H1 (cell line): ENCODE measurements at regions not wholly inside any gene's neighbourhood (a gene's known extent, or its start where the extent isn't known, plus 50 kb on each side); places are given as distances from the start of the nearest gene placed in this dataset.

ENCODE experiments used
- CTCF ChIA-PET: fragments of 300-600 bp; sonication (Branson Sonifier 250); formaldehyde crosslinking; loops from one replicate; lab custom pipeline; 2021; ENCODE audit not compliant: partially characterized antibody; lab: Charles Lee
- POLR2A ChIA-PET: fragments of 300-600 bp; sonication (Branson Sonifier 250); formaldehyde crosslinking; loops from one replicate; lab custom pipeline; 2021; ENCODE audit warnings: inconsistent platforms; ENCODE audit not compliant: partially characterized antibody; lab: Charles Lee
- DNase-seq, 2 experiments: peaks; one replicate each; pipeline versions ENCODE4 v3.0.0 to v3.0.0-alpha.2; 2010 to 2022; ENCODE audit warnings: low spot score in 2 of 2, low read depth in 1 of 2, mixed read lengths in 1 of 2
- FAIRE-seq: peaks from 2 replicates; lab custom pipeline; 2011; peaks lifted over from hg19 to GRCh38; lab: Jason Lieb, UNC
- H2AFZ ChIP-seq: 2 replicates; pipeline ENCODE4 v1.8.1; 2012; ENCODE audit warnings: low read length, inconsistent platforms
- H2AK5ac ChIP-seq: 2 replicates; pipeline ENCODE4 v1.6.1; 2013; ENCODE audit warnings: low read depth, low read length
- H2BK120ac ChIP-seq: replicated peaks from 2 replicates; pipeline ENCODE3; 2013; ENCODE audit warnings: low read depth, low read length, inconsistent platforms
- H2BK12ac ChIP-seq: 2 replicates; pipeline ENCODE4 v1.6.1; 2013; ENCODE audit warnings: low read depth, low read length
- H2BK15ac ChIP-seq: 2 replicates; pipeline ENCODE4 v1.6.1; 2013; ENCODE audit warnings: low read length
- H2BK20ac ChIP-seq: 2 replicates; pipeline ENCODE4 v1.6.1; 2013; ENCODE audit warnings: low read length
- H2BK5ac ChIP-seq: 2 replicates; pipeline ENCODE4 v1.6.1; 2013; ENCODE audit warnings: low read depth, low read length
- H3K14ac ChIP-seq: 2 replicates; pipeline ENCODE4 v1.6.1; 2013; ENCODE audit warnings: inconsistent platforms; ENCODE audit not compliant: insufficient read length
- H3K18ac ChIP-seq: 2 replicates; pipeline ENCODE4 v1.6.1; 2013; ENCODE audit warnings: low read length; ENCODE audit errors: extremely low read depth
- H3K23ac ChIP-seq: 2 replicates; pipeline ENCODE4 v1.6.1; 2013; ENCODE audit warnings: inconsistent platforms; ENCODE audit not compliant: insufficient read length
- H3K23me2 ChIP-seq: 2 replicates; pipeline ENCODE4 v1.6.1; 2013; ENCODE audit warnings: low read depth, low read length
- H3K27ac ChIP-seq: 2 replicates; pipeline ENCODE4 v1.6.1; 2011; ENCODE audit warnings: low read depth, low read length, inconsistent platforms
- H3K27me3 ChIP-seq, 4 experiments: replicated peaks in 1 of 4; 1 replicate in 1 of 4; 2 replicates in 3 of 4; pipeline versions ENCODE4 v1.6.1 to v1.8.1; 2011 to 2013; ENCODE audit warnings: low read length in 3 of 4, mild to moderate bottlenecking in 3 of 4, inconsistent platforms in 2 of 4, mixed read lengths in 2 of 4, moderate library complexity in 1 of 4; ENCODE audit not compliant: control insufficient read depth in 3 of 4, insufficient read depth in 3 of 4; ENCODE audit errors: extremely low read depth in 1 of 4
- H3K36me3 ChIP-seq, 4 experiments: 2 replicates each; pipeline versions ENCODE4 v1.6.1 to v1.8.1; 2011 to 2013; ENCODE audit warnings: mild to moderate bottlenecking in 4 of 4, low read length in 3 of 4, moderate library complexity in 2 of 4, control low read depth in 1 of 4, inconsistent platforms in 1 of 4; ENCODE audit not compliant: insufficient read depth in 4 of 4, control insufficient read depth in 2 of 4
- H3K4ac ChIP-seq: replicated peaks from 2 replicates; pipeline ENCODE3; 2013; ENCODE audit warnings: low read length, low read depth, mixed read lengths, inconsistent platforms; ENCODE audit not compliant: insufficient read length
- H3K4me1 ChIP-seq, 4 experiments: replicated peaks in 1 of 4; 1 replicate in 1 of 4; 2 replicates in 3 of 4; pipeline versions ENCODE4 v1.6.1 to v1.8.1; 2011 to 2013; ENCODE audit warnings: low read length in 3 of 4, inconsistent platforms in 2 of 4, mixed read lengths in 1 of 4; ENCODE audit not compliant: insufficient read depth in 4 of 4, control insufficient read depth in 3 of 4
- H3K4me2 ChIP-seq, 2 experiments: 2 replicates each; pipeline versions ENCODE4 v1.6.1 to v1.8.1; 2011 to 2013; ENCODE audit warnings: low read depth in 2 of 2, low read length in 2 of 2, control low read depth in 1 of 2, inconsistent platforms in 1 of 2, mild to moderate bottlenecking in 1 of 2; ENCODE audit not compliant: insufficient read depth in 1 of 2
- H3K4me3 ChIP-seq, 4 experiments: fragments of 200-600, 300-600 bp in 1 of 4; sonication (generic), shearing (Covaris generic), sonication (Bioruptor Twin) in 1 of 4; 2 replicates each; pipeline versions ENCODE4 v1.5.1 to v1.8.1; 2011 to 2016; ENCODE audit warnings: low read length in 4 of 4, low read depth in 3 of 4, control low read depth in 2 of 4, inconsistent platforms in 2 of 4, mild to moderate bottlenecking in 2 of 4, mixed read lengths in 1 of 4, moderate library complexity in 1 of 4; ENCODE audit not compliant: insufficient read depth in 2 of 4; ENCODE audit errors: extremely low read depth in 1 of 4
- H3K56ac ChIP-seq: replicated peaks from 2 replicates; pipeline ENCODE3; 2013; ENCODE audit warnings: low read depth, mild to moderate bottlenecking, mixed read lengths, low read length, inconsistent platforms; ENCODE audit not compliant: insufficient read length
- H3K79me1 ChIP-seq: 2 replicates; pipeline ENCODE4 v1.6.1; 2013; ENCODE audit warnings: low read depth, low read length, control low read depth
- H3K79me2 ChIP-seq, 2 experiments: 2 replicates each; pipeline versions ENCODE4 v1.6.1 to v1.8.1; 2012 to 2013; ENCODE audit warnings: low read length in 2 of 2, mild to moderate bottlenecking in 2 of 2, inconsistent platforms in 1 of 2; ENCODE audit not compliant: insufficient read depth in 2 of 2, control insufficient read depth in 1 of 2
- H3K9ac ChIP-seq, 4 experiments: replicated peaks in 1 of 4; 1 replicate in 1 of 4; 2 replicates in 3 of 4; pipeline versions ENCODE4 v1.6.1 to v1.8.1; 2011 to 2013; ENCODE audit warnings: low read depth in 3 of 4, low read length in 3 of 4, control low read depth in 2 of 4, mild to moderate bottlenecking in 2 of 4, moderate library complexity in 2 of 4, inconsistent platforms in 1 of 4; ENCODE audit errors: extremely low read depth in 1 of 4
- H3K9me3 ChIP-seq, 2 experiments: 2 replicates each; pipeline versions ENCODE4 v1.6.1 to v1.8.1; 2012 to 2013; ENCODE audit warnings: mild to moderate bottlenecking in 2 of 2, moderate library complexity in 2 of 2, control low read depth in 1 of 2, inconsistent platforms in 1 of 2, low read depth in 1 of 2, low read length in 1 of 2, mixed read lengths in 1 of 2; ENCODE audit not compliant: insufficient read depth in 2 of 2
- H4K20me1 ChIP-seq, 2 experiments: replicated peaks in 1 of 2; 2 replicates each; pipeline versions ENCODE3 to v1.8.1; 2011 to 2013; ENCODE audit warnings: inconsistent platforms in 2 of 2, low read length in 2 of 2, mild to moderate bottlenecking in 1 of 2; ENCODE audit not compliant: insufficient read depth in 2 of 2, control insufficient read depth in 1 of 2
- H4K5ac ChIP-seq: 2 replicates; pipeline ENCODE4 v1.6.1; 2013; ENCODE audit warnings: low read length, low read depth, mixed read lengths, inconsistent platforms; ENCODE audit not compliant: insufficient read length
- H4K8ac ChIP-seq: 2 replicates; pipeline ENCODE4 v1.8.0; 2013; ENCODE audit warnings: mild to moderate bottlenecking, moderate library complexity, low read length, inconsistent platforms; ENCODE audit not compliant: insufficient read depth; ENCODE audit errors: extremely low read depth
- H4K91ac ChIP-seq: replicated peaks from 2 replicates; pipeline ENCODE3; 2013; ENCODE audit warnings: low read length, mixed read lengths, inconsistent platforms; ENCODE audit not compliant: insufficient read length
- BCL11A ChIP-seq, 2 experiments: IDR thresholded peaks; one replicate each; pipeline ENCODE4 v1.6.1; 2011; ENCODE audit warnings: low read depth in 2 of 2, low read length in 2 of 2, mild to moderate bottlenecking in 2 of 2
- CHD1 ChIP-seq: IDR thresholded peaks from 2 replicates; pipeline ENCODE4 v1.6.1; 2012; ENCODE audit warnings: low read depth, low read length, improper control_type of control experiment
- KDM5A ChIP-seq: fragments of 200-600 bp; IDR thresholded peaks from 2 replicates; pipeline ENCODE4 v1.7.1; 2012; ENCODE audit warnings: mild to moderate bottlenecking, low read length, inconsistent platforms, mixed read lengths
- RAD21 ChIP-seq, 2 experiments: IDR thresholded peaks in 1 of 2; conservative IDR thresholded peaks in 1 of 2; 2 replicates each; pipeline ENCODE4 v1.6.1; 2011; ENCODE audit warnings: low read depth in 2 of 2, low read length in 2 of 2, improper control_type of control experiment in 1 of 2, inconsistent platforms in 1 of 2, mild to moderate bottlenecking in 1 of 2, moderate library complexity in 1 of 2
- RFX5 ChIP-seq: IDR thresholded peaks from 2 replicates; pipeline ENCODE4 v1.6.1; 2011; ENCODE audit warnings: low read depth, low read length, improper control_type of control experiment, borderline replicate concordance
- SIX5 ChIP-seq: IDR thresholded peaks from 2 replicates; pipeline ENCODE4 v1.6.1; 2011; ENCODE audit warnings: mild to moderate bottlenecking, low read depth, low read length
- WGBS, 2 experiments: shearing (Covaris generic) in 1 of 2; methylation state at CpG; one replicate each; pipeline versions ENCODE4 v1.1.6 to v1.1.7; 2013 to 2015; ENCODE audit warnings: low lambda C conversion rate in 2 of 2, mixed read lengths in 2 of 2, inconsistent platforms in 1 of 2, low coverage in 1 of 2, missing lambda C conversion rate in 1 of 2; ENCODE audit not compliant: insufficient replicate concordance in 2 of 2, insufficient coverage in 1 of 2, insufficient read length in 1 of 2; ENCODE audit errors: extremely low coverage in 1 of 2, missing lambda C conversion rate in 1 of 2; 5-methylcytosine and 5-hydroxymethylcytosine counted together
- TF ChIP-seq, protein P1 (sequence below): IDR thresholded peaks from 2 replicates; pipeline ENCODE4 v1.6.1; 2012; ENCODE audit warnings: inconsistent platforms

DNA sequence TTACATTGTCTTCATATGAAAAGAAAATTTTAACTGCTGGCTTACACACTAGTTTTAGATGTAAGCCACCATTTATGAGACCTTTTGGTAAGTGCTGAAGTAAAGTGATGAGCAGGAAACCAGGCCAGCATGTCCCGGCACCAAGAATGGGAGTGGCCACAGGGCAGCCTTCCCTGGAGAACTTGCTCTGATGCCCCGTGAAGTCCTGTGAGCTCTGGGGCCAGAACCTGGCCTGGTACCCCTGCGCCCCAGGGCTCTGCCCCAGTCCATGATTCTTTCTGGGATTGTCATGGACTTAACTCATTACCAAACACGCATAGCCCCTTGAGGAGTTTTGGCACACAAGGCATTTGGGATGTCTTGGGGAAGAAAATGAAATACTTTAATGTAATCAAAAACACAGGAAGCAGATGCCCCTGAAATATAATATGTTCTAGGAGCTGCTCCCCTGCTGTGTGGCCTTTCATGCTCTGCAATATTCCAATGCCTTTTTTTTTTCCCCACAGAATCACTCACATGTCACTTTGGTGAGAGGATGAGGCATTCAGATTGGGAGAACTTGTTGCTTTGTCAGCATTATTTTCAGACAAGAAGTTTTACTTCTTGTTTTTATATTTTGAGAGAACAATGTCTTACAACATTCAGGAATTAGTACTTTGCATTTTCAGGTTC lies 53.1 kb upstream of the CXCL12 start:
- no peak for FAIRE-seq
- no peak for DNase-seq
- ChIA-PET CTCF (interaction anchor here (0.9 kb wide), 1 partner anchor 20 kb away, joined by 3 read pairs; no protein-coding TSS in a partner anchor), POLR2A (no interaction called here)
- Histone ChIP-seq H3K23ac (no peak overlapping the region), H3K23me2 (no peaks in the 10 kb centered on the region), H3K79me2 (no peaks in the 10 kb centered on the region), H3K4me3 (no peak overlapping the region), H3K27me3 (no peaks in the 10 kb centered on the region), H2AK5ac (no peak overlapping the region), H4K20me1 (no peaks in the 10 kb centered on the region), H3K27ac (no peak overlapping the region), H3K14ac (no peak overlapping the region), H2BK15ac (no peak overlapping the region), H3K18ac (no peak overlapping the region), H3K4me2 (no peak overlapping the region), H3K9ac (no peak overlapping the region), H4K8ac (no peak overlapping the region), H2BK20ac (no peak overlapping the region), H3K36me3 (no peaks in the 10 kb centered on the region), H4K5ac (no peak overlapping the region), H3K9me3 (peaks cover 4 to 6% of the 10 kb centered on the region in 2 experiments; a peak in 1 of 4 replicates), H3K79me1 (no peaks in the 10 kb centered on the region), H3K4ac (no peak overlapping the region), H3K56ac (no peak overlapping the region), H2BK5ac (no peak overlapping the region), H2BK120ac (no peak overlapping the region), H4K91ac (no peak overlapping the region), H3K4me1 (no peaks in the 10 kb centered on the region), H2BK12ac (no peak overlapping the region), H2AFZ (no peak overlapping the region)
- no peak for TF ChIP-seq RAD21 (IDR thresholded peaks at IDR 0.05 in 1 of 2, conservative IDR thresholded peaks at IDR 0.05 in 1 of 2; ENCODE audit: low read depth in 2 of 2, low read length in 2 of 2)
- TF ChIP-seq RFX5: no peak
- no peak for TF ChIP-seq BCL11A (IDR thresholded peaks at IDR 0.05; ENCODE audit: low read depth in 2 of 2, low read length in 2 of 2)
- no peak for TF ChIP-seq SIX5
- no peak for TF ChIP-seq CHD1
- no peak for TF ChIP-seq KDM5A
- TF ChIP-seq, protein P1, sequence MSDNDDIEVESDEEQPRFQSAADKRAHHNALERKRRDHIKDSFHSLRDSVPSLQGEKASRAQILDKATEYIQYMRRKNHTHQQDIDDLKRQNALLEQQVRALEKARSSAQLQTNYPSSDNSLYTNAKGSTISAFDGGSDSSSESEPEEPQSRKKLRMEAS: no peak
- WGBS, 2 experiments: 89% methylated on average over 4 of the region's 4 CpGs; no CpG with 5 or more reads in 1 of the 2 experiments
